Gastroesophageal sphincter (tissue), 4 donors: ENCODE measurements at regions not wholly inside any gene's neighbourhood (a gene's known extent, or its start where the extent isn't known, plus 50 kb on each side); places are given as distances from the start of the nearest gene placed in this dataset.

ENCODE experiments used
- ATAC-seq: fragments of 150-250 bp; one replicate; pipeline ENCODE4 v1.9.1; 2016; ENCODE audit warnings: mild to moderate bottlenecking, moderate library complexity
- H3K27ac ChIP-seq, 4 donors: fragments of 200-600 bp; sonication (generic) in 3 of 4; 1 replicate in 3 of 4; 2 replicates in 1 of 4; pipeline ENCODE4 v1.5.1; 2016 to 2019
- H3K27me3 ChIP-seq: fragments of 200-600 bp; sonication (generic); one replicate; pipeline ENCODE4 v1.5.1; 2019
- H3K36me3 ChIP-seq, 2 donors: fragments of 200-600 bp; sonication (generic); one replicate each; pipeline ENCODE4 v1.5.1; 2019; ENCODE audit warnings: control low read depth in 1 of 2
- H3K4me1 ChIP-seq, 3 donors: fragments of 200-600 bp; sonication (generic); 1 replicate in 2 of 3; 2 replicates in 1 of 3; pipeline ENCODE4 v1.5.1; 2016 to 2019; ENCODE audit warnings: control low read depth in 2 of 3
- H3K4me3 ChIP-seq, 2 donors: fragments of 200-600 bp; sonication (generic); one replicate each; pipeline ENCODE4 v1.5.1; 2019; ENCODE audit warnings: mild to moderate bottlenecking in 1 of 2, moderate library complexity in 1 of 2
- H3K9me3 ChIP-seq, 3 donors: fragments of 200-600 bp; sonication (generic); one replicate each; pipeline ENCODE4 v1.5.1; 2017 to 2019; ENCODE audit warnings: control low read depth in 2 of 3
- EP300 ChIP-seq: sonication (generic); formaldehyde crosslinking; IDR thresholded peaks from one replicate; pipeline ENCODE4 v1.6.1; 2017; ENCODE audit warnings: antibody characterized with exemption, mild to moderate bottlenecking
- POLR2A ChIP-seq, 2 donors: fragments of 450-650 bp; IDR thresholded peaks; one replicate each; pipeline ENCODE4 v1.6.1; 2017; ENCODE audit warnings: antibody characterized with exemption in 2 of 2, mild to moderate bottlenecking in 2 of 2, moderate library complexity in 1 of 2
- POLR2AphosphoS5 ChIP-seq: sonication (generic); formaldehyde crosslinking; IDR thresholded peaks from one replicate; pipeline ENCODE4 v1.6.1; 2017; ENCODE audit warnings: antibody characterized with exemption
- WGBS, 2 donors: methylation state at CpG; one replicate each; pipeline ENCODE4 v1.1.5; 2018; ENCODE audit warnings: low coverage in 1 of 2; 5-methylcytosine and 5-hydroxymethylcytosine counted together
- TF ChIP-seq, protein P1 (sequence below), 4 experiments: fragments of 200-600 bp in 2 of 4; fragments of 450-650 bp in 2 of 4; sonication (generic) in 1 of 4; IDR thresholded peaks; one replicate each; pipeline ENCODE4 v1.5.1; 2017 to 2019; ENCODE audit warnings: antibody characterized with exemption in 4 of 4, mild to moderate bottlenecking in 2 of 4, moderate library complexity in 2 of 4

- Histone ChIP-seq H3K36me3 (no peaks in the 10 kb centered on the region), H3K27me3 (no peaks in the 10 kb centered on the region), H3K4me3 (no peak overlapping the region), H3K27ac (no peak overlapping the region), H3K9me3 (no peaks in the 10 kb centered on the region), H3K4me1 (no peaks in the 10 kb centered on the region)
- ATAC-seq: no peak
- 45 to 59% methylated on average over 2 of the region's 2 CpGs for WGBS, 2 donors
- TF ChIP-seq, protein P1, sequence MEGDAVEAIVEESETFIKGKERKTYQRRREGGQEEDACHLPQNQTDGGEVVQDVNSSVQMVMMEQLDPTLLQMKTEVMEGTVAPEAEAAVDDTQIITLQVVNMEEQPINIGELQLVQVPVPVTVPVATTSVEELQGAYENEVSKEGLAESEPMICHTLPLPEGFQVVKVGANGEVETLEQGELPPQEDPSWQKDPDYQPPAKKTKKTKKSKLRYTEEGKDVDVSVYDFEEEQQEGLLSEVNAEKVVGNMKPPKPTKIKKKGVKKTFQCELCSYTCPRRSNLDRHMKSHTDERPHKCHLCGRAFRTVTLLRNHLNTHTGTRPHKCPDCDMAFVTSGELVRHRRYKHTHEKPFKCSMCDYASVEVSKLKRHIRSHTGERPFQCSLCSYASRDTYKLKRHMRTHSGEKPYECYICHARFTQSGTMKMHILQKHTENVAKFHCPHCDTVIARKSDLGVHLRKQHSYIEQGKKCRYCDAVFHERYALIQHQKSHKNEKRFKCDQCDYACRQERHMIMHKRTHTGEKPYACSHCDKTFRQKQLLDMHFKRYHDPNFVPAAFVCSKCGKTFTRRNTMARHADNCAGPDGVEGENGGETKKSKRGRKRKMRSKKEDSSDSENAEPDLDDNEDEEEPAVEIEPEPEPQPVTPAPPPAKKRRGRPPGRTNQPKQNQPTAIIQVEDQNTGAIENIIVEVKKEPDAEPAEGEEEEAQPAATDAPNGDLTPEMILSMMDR (IDR thresholded peaks at IDR 0.05): no peak
- no peak for TF ChIP-seq EP300
- no peak for TF ChIP-seq POLR2AphosphoS5
- TF ChIP-seq POLR2A (IDR thresholded peaks at IDR 0.05): no peak
These were observed 704.0 kb upstream of the LRRN3 start for GRCh38 chr7:110386913-110387312.

GRCh38 chr7:110387689-110388088 lies 703.2 kb upstream of the LRRN3 start:
- H3K4me3 ChIP-seq: no peak overlapping the region
- no peaks in the 10 kb centered on the region for H3K9me3 ChIP-seq
- H3K4me1 ChIP-seq: no peaks in the 10 kb centered on the region
- WGBS, 2 donors: 46 to 64% methylated on average over 3 of the region's 3 CpGs
- TF ChIP-seq, protein P1 (IDR thresholded peaks at IDR 0.05): no peak
- TF ChIP-seq POLR2A (IDR thresholded peaks at IDR 0.05) (no peak), EP300 (no peak), POLR2AphosphoS5 (no peak)
- no peaks in the 10 kb centered on the region for H3K36me3 ChIP-seq
- H3K27me3 ChIP-seq: no peaks in the 10 kb centered on the region
- no peak for ATAC-seq
- H3K27ac ChIP-seq: no peak overlapping the region

DNA sequence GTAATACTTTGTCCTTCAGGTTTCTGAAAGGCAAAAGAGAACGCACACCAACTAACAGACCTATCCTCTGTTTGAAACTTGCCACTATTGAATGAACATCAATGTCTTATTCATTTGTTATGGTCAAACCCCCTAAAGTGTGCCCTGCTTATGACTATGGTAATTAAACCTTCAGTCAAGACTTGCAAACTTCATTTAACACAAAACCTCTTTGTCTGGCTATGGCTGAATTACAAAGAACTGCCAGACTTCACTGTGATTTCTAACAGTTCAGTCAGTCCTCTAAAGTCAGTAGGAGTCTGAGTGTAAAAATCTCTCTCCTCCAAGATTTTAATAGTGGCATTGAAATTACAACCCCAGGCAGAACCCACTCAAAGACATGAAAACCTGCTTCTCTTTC lies 702.5 kb upstream of the LRRN3 start:
- Histone ChIP-seq H3K4me3 (no peak overlapping the region), H3K27me3 (no peaks in the 10 kb centered on the region), H3K36me3 (no peaks in the 10 kb centered on the region), H3K4me1 (no peaks in the 10 kb centered on the region), H3K9me3 (no peaks in the 10 kb centered on the region), H3K27ac (no peak overlapping the region)
- ATAC-seq: no peak
- WGBS, 2 donors: 75 to 80% methylated on average over 1 of the region's 1 CpG
- TF ChIP-seq POLR2A (IDR thresholded peaks at IDR 0.05): no peak
- no peak for TF ChIP-seq POLR2AphosphoS5
- TF ChIP-seq, protein P1 (IDR thresholded peaks at IDR 0.05): no peak
- no peak for TF ChIP-seq EP300

GRCh38 chr7:110396021-110396420 lies 694.9 kb upstream of the LRRN3 start:
- ATAC-seq: no peak
- TF ChIP-seq EP300: no peak
- TF ChIP-seq, protein P1 (IDR thresholded peaks at IDR 0.05): no peak
- no peak for TF ChIP-seq POLR2AphosphoS5
- no peak for TF ChIP-seq POLR2A (IDR thresholded peaks at IDR 0.05)
- Histone ChIP-seq H3K4me1 (no peaks in the 10 kb centered on the region), H3K4me3 (no peak overlapping the region), H3K36me3 (no peaks in the 10 kb centered on the region), H3K27me3 (no peaks in the 10 kb centered on the region), H3K27ac (no peak overlapping the region), H3K9me3 (no peaks in the 10 kb centered on the region)

GRCh38 chr7:110397927-110398660 lies 692.8 kb upstream of the LRRN3 start:
- WGBS, 2 donors: 96 to 97% methylated on average over 4 to 5 of the region's 6 CpGs
- H3K27me3 ChIP-seq: no peaks in the 10 kb centered on the region
- no peak overlapping the region for H3K27ac ChIP-seq
- H3K4me1 ChIP-seq: no peaks in the 10 kb centered on the region
- H3K4me3 ChIP-seq: no peak overlapping the region
- no peak for ATAC-seq
- H3K36me3 ChIP-seq: no peaks in the 10 kb centered on the region
- TF ChIP-seq POLR2A (IDR thresholded peaks at IDR 0.05): no peak
- no peak for TF ChIP-seq EP300
- no peak for TF ChIP-seq POLR2AphosphoS5
- TF ChIP-seq, protein P1 (IDR thresholded peaks at IDR 0.05): no peak
- no peaks in the 10 kb centered on the region for H3K9me3 ChIP-seq
